NB4 (cell line): ENCODE measurements at regions not wholly inside any gene's neighbourhood (a gene's known extent, or its start where the extent isn't known, plus 50 kb on each side); places are given as distances from the start of the nearest gene placed in this dataset.

Experiments
- MYC ChIP-seq: IDR thresholded peaks from 2 replicates; pipeline ENCODE4 v1.6.1; 2011; ENCODE audit warnings: low read depth, low read length
- TF ChIP-seq, protein P1 (sequence below): IDR thresholded peaks from one replicate; pipeline ENCODE4 v1.5.1; 2012; ENCODE audit warnings: low read depth, low read length

GRCh38 chr21:31597683-31598082 is 61.8 kb upstream of the SOD1 start:
- TF ChIP-seq, protein P1, sequence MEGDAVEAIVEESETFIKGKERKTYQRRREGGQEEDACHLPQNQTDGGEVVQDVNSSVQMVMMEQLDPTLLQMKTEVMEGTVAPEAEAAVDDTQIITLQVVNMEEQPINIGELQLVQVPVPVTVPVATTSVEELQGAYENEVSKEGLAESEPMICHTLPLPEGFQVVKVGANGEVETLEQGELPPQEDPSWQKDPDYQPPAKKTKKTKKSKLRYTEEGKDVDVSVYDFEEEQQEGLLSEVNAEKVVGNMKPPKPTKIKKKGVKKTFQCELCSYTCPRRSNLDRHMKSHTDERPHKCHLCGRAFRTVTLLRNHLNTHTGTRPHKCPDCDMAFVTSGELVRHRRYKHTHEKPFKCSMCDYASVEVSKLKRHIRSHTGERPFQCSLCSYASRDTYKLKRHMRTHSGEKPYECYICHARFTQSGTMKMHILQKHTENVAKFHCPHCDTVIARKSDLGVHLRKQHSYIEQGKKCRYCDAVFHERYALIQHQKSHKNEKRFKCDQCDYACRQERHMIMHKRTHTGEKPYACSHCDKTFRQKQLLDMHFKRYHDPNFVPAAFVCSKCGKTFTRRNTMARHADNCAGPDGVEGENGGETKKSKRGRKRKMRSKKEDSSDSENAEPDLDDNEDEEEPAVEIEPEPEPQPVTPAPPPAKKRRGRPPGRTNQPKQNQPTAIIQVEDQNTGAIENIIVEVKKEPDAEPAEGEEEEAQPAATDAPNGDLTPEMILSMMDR = no peak
- no peak for TF ChIP-seq MYC
